ENCODE measurements at regions not wholly inside any gene's neighbourhood (a gene's known extent, or its start where the extent isn't known, plus 50 kb on each side); places are given as distances from the start of the nearest gene placed in this dataset.

DNA sequence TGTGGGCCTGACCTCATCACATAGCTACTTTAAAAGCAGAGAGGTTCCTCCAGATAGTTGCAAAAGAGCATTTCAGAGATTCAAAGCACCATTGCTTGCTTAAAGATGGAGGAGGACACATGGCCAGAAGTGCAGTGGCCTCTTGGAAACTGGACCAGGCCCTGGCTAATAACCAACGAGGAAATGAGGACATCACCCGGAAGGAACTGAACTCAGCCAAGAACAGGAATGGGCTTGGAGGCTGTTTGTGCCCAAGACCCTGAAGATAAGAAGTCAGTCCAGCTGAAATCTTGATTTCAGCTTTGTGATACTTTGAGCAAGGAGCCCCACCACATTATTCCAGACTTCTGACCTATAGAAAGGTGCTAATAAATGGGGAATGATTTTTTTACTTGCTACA lies 437.0 kb downstream of the PTPRC start:
- H2BK15ac ChIP-seq (ENCODE audit: low read length) = no peak overlapping the region
- no peaks in the 10 kb centered on the region for H3K27me3 ChIP-seq (ENCODE audit: control insufficient read depth in 3 of 3, insufficient read depth in 3 of 3, low read depth in 1 of 3, low read length in 3 of 3)
- no peak overlapping the region for H3K9ac ChIP-seq (ENCODE audit: low read depth, low read length, poor library complexity)
- H2BK12ac ChIP-seq (ENCODE audit: low read length) = no peak overlapping the region
- no peak overlapping the region for H2AK5ac ChIP-seq (ENCODE audit: low read depth, low read length)
- H3K9me3 ChIP-seq (replicated peaks in 1 of 2; ENCODE audit: control insufficient read depth in 2 of 2, insufficient read depth in 1 of 2, low read depth in 1 of 2, low read length in 2 of 2) = no peaks in the 10 kb centered on the region
- no peak for DNase-seq (ENCODE audit: low spot score)
- H4K8ac ChIP-seq (ENCODE audit: low read depth, low read length) = no peak overlapping the region
- no peak overlapping the region for H3K18ac ChIP-seq (ENCODE audit: low read length)
- no peak overlapping the region for H4K91ac ChIP-seq (ENCODE audit: low read depth, low read length, poor library complexity)
- H3K4me2 ChIP-seq (ENCODE audit: insufficient read depth, low read length, poor library complexity, severe bottlenecking) = no peak overlapping the region
- H2BK5ac ChIP-seq (ENCODE audit: low read length) = no peak overlapping the region
- H3K4me1 ChIP-seq (ENCODE audit: control insufficient read depth in 2 of 2, insufficient read depth in 1 of 2, low read depth in 1 of 2, low read length in 2 of 2) = no peaks in the 10 kb centered on the region
- WGBS, 2 donors (ENCODE audit: extremely low coverage in 2 of 2, insufficient read length in 2 of 2, insufficient replicate concordance in 1 of 2) = no CpG with 5 or more reads among the region's 2 CpGs
- no peak overlapping the region for H3K4ac ChIP-seq (ENCODE audit: low read length)
- no peak overlapping the region for H3K14ac ChIP-seq (ENCODE audit: low read length)
- H3K23ac ChIP-seq (ENCODE audit: low read depth, low read length, poor library complexity) = no peak overlapping the region
- H2AFZ ChIP-seq (ENCODE audit: low read length) = no peak overlapping the region
- H2BK120ac ChIP-seq (ENCODE audit: low read depth, low read length) = no peak overlapping the region
- no peaks in the 10 kb centered on the region for H3K79me1 ChIP-seq (ENCODE audit: low read depth, low read length)
- no peaks in the 10 kb centered on the region for H3K36me3 ChIP-seq (replicated peaks in 1 of 2; ENCODE audit: control insufficient read depth in 2 of 2, insufficient read depth in 2 of 2, low read length in 2 of 2)
- H3K27ac ChIP-seq (replicated peaks; ENCODE audit: low read length) = no peak overlapping the region
- H3K4me3 ChIP-seq (ENCODE audit: low read length in 2 of 2) = no peak overlapping the region

DNA sequence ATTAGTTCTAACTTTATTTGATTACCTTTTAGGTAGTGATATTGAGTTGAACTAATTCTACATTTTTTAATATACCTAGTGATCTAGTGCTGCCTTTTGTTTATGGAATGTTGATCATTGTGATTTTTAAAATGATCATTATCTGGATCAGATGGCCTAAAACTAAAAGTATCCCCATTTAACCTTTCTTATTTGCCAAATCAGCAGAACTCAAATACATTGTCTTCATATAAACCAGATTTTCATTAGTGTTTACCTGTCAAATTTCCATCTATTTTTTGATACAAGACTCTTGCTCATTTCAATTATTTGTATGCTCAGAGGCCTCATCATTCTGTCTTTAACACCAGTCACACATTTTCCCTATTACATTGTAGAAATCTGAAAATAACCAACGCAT lies 441.2 kb downstream of the PTPRC start:
- no peak for DNase-seq (ENCODE audit: low spot score)
- H3K27me3 ChIP-seq (ENCODE audit: control insufficient read depth in 3 of 3, insufficient read depth in 3 of 3, low read depth in 1 of 3, low read length in 3 of 3) = no peaks in the 10 kb centered on the region
- H3K9ac ChIP-seq (ENCODE audit: low read depth, low read length, poor library complexity) = no peak overlapping the region
- no peak overlapping the region for H3K27ac ChIP-seq (replicated peaks; ENCODE audit: low read length)
- H3K36me3 ChIP-seq (replicated peaks in 1 of 2; ENCODE audit: control insufficient read depth in 2 of 2, insufficient read depth in 2 of 2, low read length in 2 of 2) = no peaks in the 10 kb centered on the region
- no peak overlapping the region for H3K18ac ChIP-seq (ENCODE audit: low read length)
- no peak overlapping the region for H3K23ac ChIP-seq (ENCODE audit: low read depth, low read length, poor library complexity)
- no peak overlapping the region for H2BK15ac ChIP-seq (ENCODE audit: low read length)
- no peak overlapping the region for H2AK5ac ChIP-seq (ENCODE audit: low read depth, low read length)
- H2BK120ac ChIP-seq (ENCODE audit: low read depth, low read length) = no peak overlapping the region
- H3K4me3 ChIP-seq (ENCODE audit: low read length in 2 of 2) = no peak overlapping the region
- no CpG with 5 or more reads among the region's 1 CpG for WGBS, 2 donors (ENCODE audit: extremely low coverage in 2 of 2, insufficient read length in 2 of 2, insufficient replicate concordance in 1 of 2)
- no peak overlapping the region for H2BK5ac ChIP-seq (ENCODE audit: low read length)
- no peak overlapping the region for H2AFZ ChIP-seq (ENCODE audit: low read length)
- no peak overlapping the region for H4K91ac ChIP-seq (ENCODE audit: low read depth, low read length, poor library complexity)
- no peak overlapping the region for H2BK12ac ChIP-seq (ENCODE audit: low read length)
- no peaks in the 10 kb centered on the region for H3K9me3 ChIP-seq (replicated peaks in 1 of 2; ENCODE audit: control insufficient read depth in 2 of 2, insufficient read depth in 1 of 2, low read depth in 1 of 2, low read length in 2 of 2)
- H3K14ac ChIP-seq (ENCODE audit: low read length) = no peak overlapping the region
- no peak overlapping the region for H3K4me2 ChIP-seq (ENCODE audit: insufficient read depth, low read length, poor library complexity, severe bottlenecking)
- H3K4me1 ChIP-seq (ENCODE audit: control insufficient read depth in 2 of 2, insufficient read depth in 1 of 2, low read depth in 1 of 2, low read length in 2 of 2) = no peaks in the 10 kb centered on the region
- H4K8ac ChIP-seq (ENCODE audit: low read depth, low read length) = no peak overlapping the region
- no peaks in the 10 kb centered on the region for H3K79me1 ChIP-seq (ENCODE audit: low read depth, low read length)
- no peak overlapping the region for H3K4ac ChIP-seq (ENCODE audit: low read length)

DNA sequence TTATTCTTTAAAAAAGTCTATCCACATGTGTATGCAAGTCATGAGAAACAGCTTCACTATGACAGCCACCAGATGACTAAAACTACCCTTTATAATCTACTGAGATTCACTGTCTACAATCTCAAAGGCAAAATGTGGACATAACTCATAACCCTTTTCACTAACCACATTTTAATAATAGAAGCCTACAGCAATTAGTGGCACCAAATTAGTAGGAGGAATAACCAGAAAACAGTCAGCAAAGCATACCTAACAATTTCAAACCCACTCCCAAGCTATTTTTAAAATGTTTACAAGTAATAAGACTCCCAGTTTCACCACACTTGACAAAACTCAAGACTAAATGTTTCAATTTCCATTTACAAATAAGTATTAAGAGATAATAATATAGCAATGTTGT lies 442.9 kb downstream of the PTPRC start:
- no peaks in the 10 kb centered on the region for H3K4me1 ChIP-seq (ENCODE audit: control insufficient read depth in 2 of 2, insufficient read depth in 1 of 2, low read depth in 1 of 2, low read length in 2 of 2)
- H3K14ac ChIP-seq (ENCODE audit: low read length) = no peak overlapping the region
- no peak overlapping the region for H3K27ac ChIP-seq (replicated peaks; ENCODE audit: low read length)
- no peak overlapping the region for H2BK12ac ChIP-seq (ENCODE audit: low read length)
- no peak overlapping the region for H4K8ac ChIP-seq (ENCODE audit: low read depth, low read length)
- H3K18ac ChIP-seq (ENCODE audit: low read length) = no peak overlapping the region
- no peak overlapping the region for H2AFZ ChIP-seq (ENCODE audit: low read length)
- no peak overlapping the region for H3K4ac ChIP-seq (ENCODE audit: low read length)
- no peak overlapping the region for H3K4me3 ChIP-seq (ENCODE audit: low read length in 2 of 2)
- H3K4me2 ChIP-seq (ENCODE audit: insufficient read depth, low read length, poor library complexity, severe bottlenecking) = no peak overlapping the region
- no peak overlapping the region for H2BK5ac ChIP-seq (ENCODE audit: low read length)
- no peaks in the 10 kb centered on the region for H3K27me3 ChIP-seq (ENCODE audit: control insufficient read depth in 3 of 3, insufficient read depth in 3 of 3, low read depth in 1 of 3, low read length in 3 of 3)
- DNase-seq (ENCODE audit: low spot score) = no peak
- no peak overlapping the region for H2BK120ac ChIP-seq (ENCODE audit: low read depth, low read length)
- H3K36me3 ChIP-seq (replicated peaks in 1 of 2; ENCODE audit: control insufficient read depth in 2 of 2, insufficient read depth in 2 of 2, low read length in 2 of 2) = no peaks in the 10 kb centered on the region
- H4K91ac ChIP-seq (ENCODE audit: low read depth, low read length, poor library complexity) = no peak overlapping the region
- H3K79me1 ChIP-seq (ENCODE audit: low read depth, low read length) = no peaks in the 10 kb centered on the region
- no peak overlapping the region for H3K23ac ChIP-seq (ENCODE audit: low read depth, low read length, poor library complexity)
- no peak overlapping the region for H2BK15ac ChIP-seq (ENCODE audit: low read length)
- H3K9me3 ChIP-seq (replicated peaks in 1 of 2; ENCODE audit: control insufficient read depth in 2 of 2, insufficient read depth in 1 of 2, low read depth in 1 of 2, low read length in 2 of 2) = no peaks in the 10 kb centered on the region
- no peak overlapping the region for H2AK5ac ChIP-seq (ENCODE audit: low read depth, low read length)
- H3K9ac ChIP-seq (ENCODE audit: low read depth, low read length, poor library complexity) = no peak overlapping the region

GRCh38 chr1:199082778-199083389 lies 444.0 kb downstream of the PTPRC start:
- no peak overlapping the region for H3K4me3 ChIP-seq (ENCODE audit: low read length in 2 of 2)
- no peaks in the 10 kb centered on the region for H3K36me3 ChIP-seq (replicated peaks in 1 of 2; ENCODE audit: control insufficient read depth in 2 of 2, insufficient read depth in 2 of 2, low read length in 2 of 2)
- no peak overlapping the region for H3K14ac ChIP-seq (ENCODE audit: low read length)
- no peak overlapping the region for H3K18ac ChIP-seq (ENCODE audit: low read length)
- no peaks in the 10 kb centered on the region for H3K9me3 ChIP-seq (replicated peaks in 1 of 2; ENCODE audit: control insufficient read depth in 2 of 2, insufficient read depth in 1 of 2, low read depth in 1 of 2, low read length in 2 of 2)
- no peak for DNase-seq (ENCODE audit: low spot score)
- H4K8ac ChIP-seq (ENCODE audit: low read depth, low read length) = no peak overlapping the region
- no peak overlapping the region for H2AK5ac ChIP-seq (ENCODE audit: low read depth, low read length)
- no peak overlapping the region for H2BK12ac ChIP-seq (ENCODE audit: low read length)
- H2AFZ ChIP-seq (ENCODE audit: low read length) = no peak overlapping the region
- H3K79me1 ChIP-seq (ENCODE audit: low read depth, low read length) = no peaks in the 10 kb centered on the region
- H3K4ac ChIP-seq (ENCODE audit: low read length) = no peak overlapping the region
- peaks cover 0 to 2% of the 10 kb centered on the region in 2 donors for H3K4me1 ChIP-seq (ENCODE audit: control insufficient read depth in 2 of 2, insufficient read depth in 1 of 2, low read depth in 1 of 2, low read length in 2 of 2)
- no peak overlapping the region for H2BK120ac ChIP-seq (ENCODE audit: low read depth, low read length)
- no peaks in the 10 kb centered on the region for H3K27me3 ChIP-seq (ENCODE audit: control insufficient read depth in 3 of 3, insufficient read depth in 3 of 3, low read depth in 1 of 3, low read length in 3 of 3)
- no CpG with 5 or more reads among the region's 5 CpGs for WGBS, 2 donors (ENCODE audit: extremely low coverage in 2 of 2, insufficient read length in 2 of 2, insufficient replicate concordance in 1 of 2)
- no peak overlapping the region for H3K9ac ChIP-seq (ENCODE audit: low read depth, low read length, poor library complexity)
- no peak overlapping the region for H2BK15ac ChIP-seq (ENCODE audit: low read length)
- no peak overlapping the region for H3K27ac ChIP-seq (replicated peaks; ENCODE audit: low read length)
- no peak overlapping the region for H2BK5ac ChIP-seq (ENCODE audit: low read length)
- H3K23ac ChIP-seq (ENCODE audit: low read depth, low read length, poor library complexity) = no peak overlapping the region
- no peak overlapping the region for H3K4me2 ChIP-seq (ENCODE audit: insufficient read depth, low read length, poor library complexity, severe bottlenecking)
- H4K91ac ChIP-seq (ENCODE audit: low read depth, low read length, poor library complexity) = no peak overlapping the region
